Glomerular endothelial cell (primary cell): ENCODE measurements at regions not wholly inside any gene's neighbourhood (a gene's known extent, or its start where the extent isn't known, plus 50 kb on each side); places are given as distances from the start of the nearest gene placed in this dataset.
"Not testable (repeated sequence)": the region's sequence is repeated elsewhere in the genome, so short reads cannot be mapped to it uniquely, and the experiment has no call there.

ENCODE experiments used
- DNase-seq: peaks from one replicate; pipeline ENCODE4 v3.0.0-alpha.2; 2011; ENCODE audit warnings: low read depth, low spot score; ENCODE audit errors: extremely low read depth

DNA sequence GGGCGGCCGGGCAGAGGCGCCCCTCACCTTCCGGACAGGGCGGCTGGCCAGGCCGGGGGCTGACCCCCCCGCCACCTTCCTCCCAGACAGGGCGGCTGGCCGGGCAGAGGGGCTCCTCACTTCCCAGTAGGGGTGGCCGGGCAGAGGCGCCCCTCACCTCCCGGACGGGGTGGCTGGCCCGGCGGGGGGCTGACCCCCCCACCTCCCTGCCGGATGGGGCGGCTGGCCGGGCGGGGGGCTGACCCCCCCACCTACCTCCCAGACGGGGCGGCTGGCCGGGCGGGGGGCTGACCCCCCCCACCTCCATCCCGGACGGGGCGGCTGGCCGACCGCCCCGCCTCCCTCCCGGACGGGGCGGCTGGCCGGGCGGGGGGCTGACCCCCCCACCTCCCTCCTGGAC, 1615.5 kb upstream of the C9orf72 start:
- not testable (repeated sequence) for DNase-seq

GRCh38 chr9:29189221-29189620, 1615.9 kb upstream of the C9orf72 start:
- DNase-seq = not testable (repeated sequence)

- no peak for DNase-seq
These were observed 1625.6 kb upstream of the C9orf72 start for GRCh38 chr9:29198861-29199260.

GRCh38 chr9:29199975-29200374, 1626.7 kb upstream of the C9orf72 start:
- no peak for DNase-seq

DNA sequence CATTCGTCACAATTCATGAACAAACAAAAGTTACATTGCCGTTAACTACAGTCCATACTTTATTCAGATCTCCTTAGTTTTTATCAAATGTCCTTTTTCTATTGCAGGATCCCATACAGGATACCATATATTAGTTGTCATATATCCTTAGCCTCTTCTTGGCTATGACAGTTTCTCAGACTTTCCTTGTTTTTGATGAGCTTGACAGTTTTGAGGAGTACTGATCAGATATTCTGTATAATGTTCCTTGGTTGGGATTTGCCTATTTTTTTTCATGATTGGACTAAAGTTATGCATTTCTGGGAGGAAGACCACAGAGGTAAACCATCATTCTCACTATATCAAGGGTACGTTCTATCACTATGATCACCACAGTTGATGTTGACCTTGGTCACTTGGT, 1627.4 kb upstream of the C9orf72 start:
- DNase-seq = no peak

- DNase-seq = no peak
These were observed 1630.1 kb upstream of the C9orf72 start for GRCh38 chr9:29203244-29203930.

GRCh38 chr9:29208670-29209069, 1635.4 kb upstream of the C9orf72 start:
- no peak for DNase-seq

DNA sequence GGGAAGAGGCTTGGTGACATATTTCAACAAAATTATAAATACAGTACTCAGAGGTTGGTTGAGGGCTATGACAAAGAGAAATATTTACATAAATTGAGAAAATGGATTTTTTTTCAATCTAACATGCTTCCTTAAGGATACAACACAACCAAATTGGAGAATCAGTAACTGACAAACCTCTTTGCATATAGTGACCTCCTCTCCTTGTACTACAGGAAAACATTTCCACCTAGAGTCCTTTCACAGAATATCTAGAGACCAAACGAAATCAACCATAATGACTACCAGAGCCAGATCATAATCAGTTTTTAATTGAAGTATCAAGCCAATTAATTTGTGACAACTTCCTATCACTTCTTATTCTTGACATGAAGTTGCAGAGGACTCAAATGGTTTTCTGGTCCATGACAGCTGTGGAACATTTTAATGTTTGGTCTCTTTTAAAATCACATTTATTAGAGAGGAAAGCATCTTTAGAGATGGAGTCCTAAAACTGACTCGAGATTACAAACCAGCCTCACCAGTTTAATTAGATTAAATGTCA, 1636.5 kb upstream of the C9orf72 start:
- DNase-seq = no peak

- DNase-seq = no peak
These were observed 1637.8 kb upstream of the C9orf72 start for GRCh38 chr9:29211003-29211579.

- no peak for DNase-seq
These were observed 1638.5 kb upstream of the C9orf72 start for GRCh38 chr9:29211580-29212396.

DNA sequence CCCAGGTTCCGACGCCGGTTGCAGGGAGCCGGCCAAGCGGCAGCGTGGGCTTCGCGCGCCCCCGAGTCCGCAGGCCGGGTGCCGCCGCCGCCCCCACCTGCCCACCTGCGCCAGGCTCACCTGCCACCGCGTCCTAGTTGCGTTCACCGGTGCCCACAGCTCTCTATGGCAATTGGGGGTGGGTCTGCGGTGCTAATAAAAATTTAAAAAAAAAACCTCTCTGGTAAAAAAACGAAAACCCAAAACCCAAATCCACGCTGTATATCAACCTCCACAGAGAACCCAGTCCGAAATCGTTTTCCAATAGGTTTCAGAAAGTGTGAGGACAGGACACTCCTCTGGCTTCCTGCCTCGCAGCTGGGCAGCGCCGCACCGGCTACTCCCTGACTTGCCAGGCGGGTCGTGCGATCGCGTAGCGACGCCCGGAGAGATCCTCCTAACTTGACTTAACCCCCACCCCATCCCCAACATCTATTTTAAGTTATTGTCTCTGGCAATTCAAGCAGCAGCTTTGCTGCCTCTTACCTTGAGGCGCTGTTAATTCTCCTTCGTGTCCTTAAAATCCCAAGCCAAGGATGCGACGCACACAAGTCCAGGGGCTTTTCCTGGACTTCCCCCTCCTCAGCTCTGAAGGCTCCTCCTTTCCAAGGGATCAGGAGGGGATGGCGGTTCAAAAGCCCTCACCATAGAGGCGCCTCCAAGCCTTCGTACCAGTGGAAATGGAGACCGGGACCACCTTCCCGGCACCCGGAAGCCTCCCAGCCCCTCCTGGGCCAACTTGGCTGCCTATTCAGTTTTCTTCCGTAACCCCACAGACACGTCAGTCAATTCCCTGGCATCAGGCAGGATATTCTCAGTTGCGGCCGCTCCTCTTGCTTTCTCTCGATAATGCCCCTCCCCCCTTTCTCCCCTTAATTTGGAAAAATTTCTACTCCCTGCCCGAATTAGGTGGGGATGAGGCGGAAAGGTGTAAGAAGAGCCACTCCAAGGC, 1639.4 kb upstream of the C9orf72 start:
- DNase-seq = no peak

GRCh38 chr9:29213417-29214153, 1640.3 kb upstream of the C9orf72 start, which contains the start of gene LINGO2:
TSS of gene LINGO2 (minus strand) at chr9:29213601.
- DNase-seq = no peak

- no peak for DNase-seq
These were observed 1640.9 kb upstream of the C9orf72 start for GRCh38 chr9:29214154-29214689.

GRCh38 chr9:29214690-29215253, 1641.5 kb upstream of the C9orf72 start:
- DNase-seq = no peak

- no peak for DNase-seq
These were observed 1644.7 kb upstream of the C9orf72 start for GRCh38 chr9:29217966-29218365.

DNA sequence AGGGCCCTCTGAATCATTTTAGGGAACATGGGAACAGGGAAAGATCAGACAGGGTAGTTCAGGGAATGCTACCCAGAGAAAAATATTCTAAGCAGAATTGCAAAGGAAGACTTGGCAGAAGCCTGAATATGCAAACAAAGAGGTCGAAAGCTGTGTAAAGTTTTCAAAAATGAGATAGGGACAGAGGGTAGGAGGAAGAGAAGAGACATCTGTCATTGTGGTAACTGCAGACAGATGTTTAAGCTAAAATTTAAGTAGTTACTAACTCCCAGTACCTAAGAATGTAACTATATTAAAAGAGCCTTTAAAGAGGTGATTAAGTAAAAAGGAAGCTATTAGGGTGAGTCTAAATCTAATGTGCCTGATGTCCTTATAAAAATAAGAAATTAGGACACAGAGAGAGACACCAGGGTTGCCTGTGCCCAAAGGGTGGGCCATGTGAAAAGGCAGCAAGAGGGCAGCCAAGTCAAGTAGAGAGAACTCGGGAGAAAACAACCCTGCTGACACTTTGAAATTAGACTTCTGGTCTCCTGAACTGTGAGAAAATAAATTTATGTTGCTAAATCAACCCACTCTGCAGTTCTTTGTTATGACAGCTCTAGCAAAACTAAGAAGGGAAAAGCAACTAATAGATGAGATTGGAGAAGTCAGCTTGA, 1647.4 kb upstream of the C9orf72 start:
- DNase-seq = no peak

DNA sequence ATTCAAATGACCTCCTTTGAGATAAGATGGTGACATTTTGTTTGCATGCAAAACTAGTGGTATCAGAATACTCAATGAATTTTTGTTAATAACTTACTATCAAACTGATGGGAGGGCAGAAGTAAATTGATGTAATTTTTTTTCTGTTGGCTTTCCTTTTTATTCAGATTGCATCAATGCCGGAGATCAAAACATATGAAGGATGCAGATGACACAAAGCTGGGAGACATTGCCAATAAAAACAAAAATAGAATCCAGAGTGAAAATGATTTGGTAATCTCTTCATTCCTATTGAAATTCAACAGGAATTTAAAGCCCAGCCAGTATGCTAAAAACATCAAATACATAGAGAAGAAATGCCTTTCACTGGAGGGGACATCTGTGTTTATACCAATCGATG, 1655.3 kb upstream of the C9orf72 start:
- no peak for DNase-seq

GRCh38 chr9:29230931-29231330, 1657.7 kb upstream of the C9orf72 start:
- DNase-seq = no peak

DNA sequence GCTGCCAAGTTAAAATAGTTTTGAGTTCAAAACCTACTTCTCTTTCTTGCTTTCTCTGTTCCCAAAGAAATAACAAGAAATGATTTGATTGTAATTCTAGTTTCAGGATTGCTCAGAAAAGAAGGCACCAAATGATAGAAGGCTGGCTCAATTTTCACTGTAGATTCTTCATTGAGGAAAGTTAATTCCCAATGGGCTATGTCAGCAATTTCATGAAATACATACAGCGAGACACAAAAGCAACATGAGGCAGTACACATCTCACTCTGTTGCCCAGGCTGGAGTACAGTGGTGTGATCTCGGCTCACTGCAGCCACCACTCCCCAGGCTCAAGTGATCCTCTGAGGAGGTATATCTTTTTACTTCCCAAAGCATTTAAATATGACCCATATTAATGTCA, 1659.9 kb upstream of the C9orf72 start:
- no peak for DNase-seq
